ENCODE measurements at regions not wholly inside any gene's neighbourhood (a gene's known extent, or its start where the extent isn't known, plus 50 kb on each side); places are given as distances from the start of the nearest gene placed in this dataset.

DNA sequence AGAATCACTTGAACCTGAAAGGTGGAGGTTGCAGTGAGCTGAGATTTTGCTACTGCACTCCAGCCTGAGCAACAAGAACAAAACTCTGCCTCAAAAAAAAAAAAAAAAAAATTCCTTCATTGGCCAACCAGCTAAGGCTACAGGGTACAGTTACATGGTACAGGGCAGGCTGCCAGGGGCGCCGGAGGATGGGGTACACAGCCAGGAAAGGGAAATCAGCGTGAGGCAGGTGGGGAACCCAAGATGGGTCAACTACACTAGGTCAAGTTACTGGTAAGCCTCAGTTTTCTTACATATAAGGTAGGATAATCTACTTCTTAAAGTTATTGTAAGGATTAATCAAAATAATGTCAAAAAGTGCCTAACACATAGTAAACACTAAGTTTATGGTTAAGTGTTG, 69.6 kb upstream of the KCNK12 start:
- no peak for TF ChIP-seq EP300 (IDR thresholded peaks at IDR 0.05)
- TF ChIP-seq, protein P1, sequence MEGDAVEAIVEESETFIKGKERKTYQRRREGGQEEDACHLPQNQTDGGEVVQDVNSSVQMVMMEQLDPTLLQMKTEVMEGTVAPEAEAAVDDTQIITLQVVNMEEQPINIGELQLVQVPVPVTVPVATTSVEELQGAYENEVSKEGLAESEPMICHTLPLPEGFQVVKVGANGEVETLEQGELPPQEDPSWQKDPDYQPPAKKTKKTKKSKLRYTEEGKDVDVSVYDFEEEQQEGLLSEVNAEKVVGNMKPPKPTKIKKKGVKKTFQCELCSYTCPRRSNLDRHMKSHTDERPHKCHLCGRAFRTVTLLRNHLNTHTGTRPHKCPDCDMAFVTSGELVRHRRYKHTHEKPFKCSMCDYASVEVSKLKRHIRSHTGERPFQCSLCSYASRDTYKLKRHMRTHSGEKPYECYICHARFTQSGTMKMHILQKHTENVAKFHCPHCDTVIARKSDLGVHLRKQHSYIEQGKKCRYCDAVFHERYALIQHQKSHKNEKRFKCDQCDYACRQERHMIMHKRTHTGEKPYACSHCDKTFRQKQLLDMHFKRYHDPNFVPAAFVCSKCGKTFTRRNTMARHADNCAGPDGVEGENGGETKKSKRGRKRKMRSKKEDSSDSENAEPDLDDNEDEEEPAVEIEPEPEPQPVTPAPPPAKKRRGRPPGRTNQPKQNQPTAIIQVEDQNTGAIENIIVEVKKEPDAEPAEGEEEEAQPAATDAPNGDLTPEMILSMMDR (IDR thresholded peaks at IDR 0.05), result no peak
- no peak for TF ChIP-seq POLR2A (IDR thresholded peaks at IDR 0.05)
- no peak for TF ChIP-seq POLR2AphosphoS5 (IDR thresholded peaks at IDR 0.05)
- Histone ChIP-seq H3K27ac (no peak overlapping the region), H3K27me3 (no peaks in the 10 kb centered on the region), H3K4me1 (peaks cover 0 to 14% (median 3%) of the 10 kb centered on the region in 3 donors), H3K9me3 (no peaks in the 10 kb centered on the region), H3K36me3 (no peaks in the 10 kb centered on the region), H3K4me3 (no peak overlapping the region)
- ATAC-seq, result no peak
- 59 to 100% methylated on average over 1 to 3 of the region's 3 CpGs for WGBS, 2 donors (ENCODE audit: low coverage in 1 of 2)

DNA sequence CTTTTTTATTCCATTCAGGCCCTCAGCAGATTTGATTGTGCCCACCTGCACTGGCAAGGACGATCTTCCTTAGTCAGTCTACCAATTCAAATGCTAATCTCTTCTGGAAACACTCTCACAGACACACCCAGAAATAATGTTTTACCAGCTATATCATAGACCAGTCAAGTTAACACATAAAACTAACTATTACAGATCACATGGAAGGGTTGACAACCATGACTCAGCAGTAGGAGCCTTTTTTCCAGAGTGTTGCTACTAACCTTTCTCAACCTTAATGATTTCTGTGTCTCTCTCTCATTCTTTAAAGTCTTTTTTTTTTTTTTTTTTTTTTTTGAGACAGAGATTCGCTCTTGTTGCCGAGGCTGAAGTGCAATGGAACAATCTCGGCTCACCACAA, 68.7 kb upstream of the KCNK12 start:
- no peaks in the 10 kb centered on the region for H3K36me3 ChIP-seq
- 94% methylated on average over 2 to 4 of the region's 4 CpGs for WGBS, 2 donors (ENCODE audit: low coverage in 1 of 2)
- no peak for ATAC-seq
- no peak overlapping the region for H3K4me3 ChIP-seq
- H3K27ac ChIP-seq, result no peak overlapping the region
- H3K27me3 ChIP-seq, result no peaks in the 10 kb centered on the region
- no peak for TF ChIP-seq EP300 (IDR thresholded peaks at IDR 0.05)
- TF ChIP-seq POLR2AphosphoS5 (IDR thresholded peaks at IDR 0.05), result no peak
- TF ChIP-seq POLR2A (IDR thresholded peaks at IDR 0.05), result no peak
- TF ChIP-seq, protein P1 (IDR thresholded peaks at IDR 0.05), result no peak
- peaks cover 0 to 14% (median 3%) of the 10 kb centered on the region in 3 donors for H3K4me1 ChIP-seq
- H3K9me3 ChIP-seq, result no peaks in the 10 kb centered on the region

DNA sequence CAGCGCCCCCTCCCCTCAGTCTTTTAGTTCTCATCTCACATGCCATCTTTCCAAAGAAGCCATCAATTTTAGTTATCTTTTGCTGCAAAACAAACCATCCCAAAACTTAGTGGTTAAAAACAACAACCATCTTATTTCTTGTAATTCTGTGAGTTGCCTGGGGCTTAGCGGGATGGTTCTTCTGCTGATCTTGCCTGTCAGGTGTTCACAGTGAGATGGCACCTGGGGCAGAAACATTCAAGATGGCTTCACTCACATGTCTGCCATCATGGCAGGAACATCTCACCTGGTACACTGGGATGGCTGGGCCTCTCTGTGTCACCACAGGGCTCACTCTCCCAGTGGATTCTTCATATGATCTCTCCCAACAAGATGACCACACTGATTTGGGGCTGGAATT, 67.6 kb upstream of the KCNK12 start:
- Histone ChIP-seq H3K36me3 (no peaks in the 10 kb centered on the region), H3K4me3 (no peak overlapping the region), H3K27me3 (no peaks in the 10 kb centered on the region), H3K9me3 (no peaks in the 10 kb centered on the region), H3K27ac (no peak overlapping the region), H3K4me1 (peaks cover 0 to 14% (median 3%) of the 10 kb centered on the region in 3 donors)
- ATAC-seq, result no peak
- WGBS, 2 donors (ENCODE audit: low coverage in 1 of 2), result 100% methylated on average over 1 of the region's 2 CpGs
- TF ChIP-seq EP300 (IDR thresholded peaks at IDR 0.05) (no peak), POLR2AphosphoS5 (IDR thresholded peaks at IDR 0.05) (no peak), POLR2A (IDR thresholded peaks at IDR 0.05) (no peak)
- TF ChIP-seq, protein P1 (IDR thresholded peaks at IDR 0.05), result no peak

DNA sequence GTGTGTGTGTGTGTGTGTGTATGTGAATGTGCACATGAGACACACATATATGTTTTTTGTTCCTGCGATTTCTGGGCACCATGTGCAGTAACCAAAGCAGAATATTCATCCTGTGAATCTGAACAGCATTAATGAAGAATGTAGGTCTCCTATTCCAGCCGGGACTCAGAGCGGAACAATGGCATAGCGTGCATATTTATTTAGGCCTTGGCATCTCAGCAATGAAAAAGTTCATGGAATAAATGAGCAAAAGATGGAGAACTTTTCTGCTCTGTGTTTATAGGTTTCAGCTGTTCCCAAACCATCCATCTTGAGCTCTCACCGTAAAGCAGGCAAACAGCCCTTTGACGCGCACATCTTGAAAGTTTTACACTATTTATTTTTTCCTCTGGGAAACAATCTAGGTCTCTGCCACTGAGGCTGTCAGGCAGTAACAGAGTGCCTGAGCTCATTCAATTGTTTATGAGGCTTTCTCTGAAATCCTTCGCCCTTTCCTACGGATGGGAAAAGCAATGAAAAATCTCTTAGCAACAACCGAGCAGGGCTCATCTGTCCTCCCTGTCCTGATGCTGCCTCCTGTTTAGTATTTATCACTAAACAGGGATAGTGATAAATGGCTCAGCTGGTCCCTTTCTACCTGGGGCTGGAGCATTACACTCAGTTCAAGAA, 65.9 kb upstream of the KCNK12 start:
- WGBS, 2 donors (ENCODE audit: low coverage in 1 of 2), result 21 to 27% methylated on average over 10 of the region's 10 CpGs
- no peaks in the 10 kb centered on the region for H3K27me3 ChIP-seq

More for the DNA sequence above, 65.9 kb upstream of the KCNK12 start:
- H3K9me3 ChIP-seq, result no peaks in the 10 kb centered on the region
- TF ChIP-seq, protein P1 (IDR thresholded peaks at IDR 0.05), result no peak
- no peak for TF ChIP-seq POLR2A (IDR thresholded peaks at IDR 0.05)
- TF ChIP-seq EP300 (IDR thresholded peaks at IDR 0.05), result no peak
- TF ChIP-seq POLR2AphosphoS5 (IDR thresholded peaks at IDR 0.05), result no peak
- H3K36me3 ChIP-seq, result no peaks in the 10 kb centered on the region
- peaks cover 0 to 22% (median 3%) of the 10 kb centered on the region in 3 donors for H3K4me1 ChIP-seq
- no peak overlapping the region for H3K4me3 ChIP-seq
- no peak for ATAC-seq
- peak overlapping the region in 3 of 4 donors; percentile 45 to 74 (median 60) for H3K27ac ChIP-seq
